ENCODE measurements at regions not wholly inside any gene's neighbourhood (a gene's known extent, or its start where the extent isn't known, plus 50 kb on each side); places are given as distances from the start of the nearest gene placed in this dataset.

DNA sequence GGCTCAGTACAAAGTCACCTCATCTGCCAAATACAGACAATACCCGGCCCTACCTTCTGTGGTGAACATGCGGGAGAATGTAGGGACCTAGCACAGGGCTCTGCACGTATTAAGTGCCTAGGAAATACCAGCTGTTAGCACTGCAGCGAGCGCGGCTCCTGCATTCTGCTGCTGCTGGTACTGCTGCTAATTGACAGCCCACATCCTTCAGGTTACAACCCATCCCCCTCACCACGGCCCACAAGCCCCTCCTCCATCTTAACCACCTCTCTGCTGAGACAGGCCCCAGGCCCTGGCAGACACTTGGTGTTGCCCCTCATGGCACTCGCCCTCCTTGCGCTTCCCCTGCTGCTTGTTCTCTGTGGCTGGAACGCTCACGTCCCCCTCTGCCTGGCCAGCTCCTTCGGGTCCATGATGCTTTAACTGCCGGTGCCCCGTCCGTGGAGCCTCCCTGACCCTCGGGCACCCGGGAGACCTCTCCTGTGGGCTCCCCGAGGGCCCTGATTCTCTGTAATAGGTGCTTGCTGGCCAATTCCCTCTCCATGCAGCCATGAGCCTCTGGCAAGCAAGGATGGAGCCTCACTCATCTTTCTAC is 53.3 kb upstream of the LOXL4 start (continued):
- no peak for TF ChIP-seq ELF1 (IDR thresholded peaks at IDR 0.05; ENCODE audit: borderline replicate concordance, low read depth)
- no peak for TF ChIP-seq ZBTB33 (IDR thresholded peaks at IDR 0.05; ENCODE audit: extremely low read depth, insufficient replicate concordance, low read length)
- no peak for TF ChIP-seq SIN3A (IDR thresholded peaks at IDR 0.05; ENCODE audit: low read depth)
- no peak for TF ChIP-seq FOSL1 (IDR thresholded peaks at IDR 0.05; ENCODE audit: low read depth)
- TF ChIP-seq CBX3 (IDR thresholded peaks at IDR 0.05; ENCODE audit: low read depth), result no peak

- CTCF ChIA-PET, result no interaction called here
- no TSS peak for BruUV-seq (replicated peaks)
- Histone ChIP-seq H3K79me2 (ENCODE audit: insufficient read depth, low read length) (no peaks in the 10 kb centered on the region), H4K20me1 (ENCODE audit: insufficient read depth) (no peaks in the 10 kb centered on the region), H3K27me3 (ENCODE audit: insufficient read depth, low read length) (no peaks in the 10 kb centered on the region), H3K4me2 (ENCODE audit: low read length) (no peak overlapping the region), H3K9me2 (ENCODE audit: insufficient read depth) (no peaks in the 10 kb centered on the region), H3K9ac (ENCODE audit: low read length) (no peak overlapping the region), H3K4me1 (ENCODE audit: control insufficient read depth in 1 of 2, insufficient read depth in 2 of 2, low read length in 2 of 2) (peaks cover 4 to 26% of the 10 kb centered on the region in 2 experiments), H3K9me3 (ENCODE audit: control insufficient read depth in 1 of 2, insufficient read depth in 1 of 2, low read depth in 1 of 2, low read length in 2 of 2) (no peaks in the 10 kb centered on the region), H3K4me3 (replicated peaks in 1 of 2; ENCODE audit: low read depth in 1 of 2, low read length in 2 of 2) (no peak overlapping the region), H2AFZ (ENCODE audit: low read depth, low read length, poor library complexity, severe bottlenecking) (no peak overlapping the region), H3K36me3 (ENCODE audit: control insufficient read depth in 1 of 2, insufficient read depth in 2 of 2, low read length in 2 of 2) (no peaks in the 10 kb centered on the region), H3K27ac (ENCODE audit: low read depth, low read length) (no peak overlapping the region)
- POLR2A ChIA-PET, result no interaction called here
- intact Hi-C loops (cut with micrococcal nuclease), result no loop called here
- ATAC-seq, result no peak
- RAD21 ChIA-PET (ENCODE audit: low non-redundant PET in 1 of 2, low total read pairs in 2 of 2, uncharacterized antibody in 2 of 2, unreplicated experiment in 2 of 2), result no interaction called here
- DNase-seq (ENCODE audit: low read depth, low spot score), result no peak
- TF ChIP-seq EGR1 (IDR thresholded peaks at IDR 0.05; ENCODE audit: low read depth) (no peak), POLR2A (IDR thresholded peaks at IDR 0.05; ENCODE audit: borderline replicate concordance, extremely low read depth, insufficient read depth, insufficient read length) (no peak), YY1 (IDR thresholded peaks at IDR 0.05; ENCODE audit: extremely low read depth, insufficient replicate concordance, low read depth, low read length) (no peak), RAD21 (IDR thresholded peaks at IDR 0.05; ENCODE audit: low read depth) (no peak), EZH2phosphoT487 (IDR thresholded peaks at IDR 0.05; ENCODE audit: borderline replicate concordance) (no peak), ZNF274 (IDR thresholded peaks at IDR 0.05; ENCODE audit: low read depth, low read length) (no peak), SP1 (IDR thresholded peaks at IDR 0.05; ENCODE audit: low read depth) (no peak), REST (IDR thresholded peaks at IDR 0.05; ENCODE audit: low read depth) (no peak), ZBTB33 (IDR thresholded peaks at IDR 0.05; ENCODE audit: extremely low read depth, insufficient replicate concordance, low read length) (no peak), CEBPB (IDR thresholded peaks at IDR 0.05; ENCODE audit: low read depth) (no peak)
- TF ChIP-seq, protein P1, sequence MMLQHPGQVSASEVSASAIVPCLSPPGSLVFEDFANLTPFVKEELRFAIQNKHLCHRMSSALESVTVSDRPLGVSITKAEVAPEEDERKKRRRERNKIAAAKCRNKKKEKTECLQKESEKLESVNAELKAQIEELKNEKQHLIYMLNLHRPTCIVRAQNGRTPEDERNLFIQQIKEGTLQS (IDR thresholded peaks at IDR 0.05), result no peak
- TF ChIP-seq, protein P2, sequence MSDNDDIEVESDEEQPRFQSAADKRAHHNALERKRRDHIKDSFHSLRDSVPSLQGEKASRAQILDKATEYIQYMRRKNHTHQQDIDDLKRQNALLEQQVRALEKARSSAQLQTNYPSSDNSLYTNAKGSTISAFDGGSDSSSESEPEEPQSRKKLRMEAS (IDR thresholded peaks at IDR 0.05), result no peak
Measured at GRCh38 chr10:98320486-98321185, 52.6 kb upstream of the LOXL4 start.

Measured in HCT116 (cell line).